SJSA1 (cell line): ENCODE measurements at regions not wholly inside any gene's neighbourhood (a gene's known extent, or its start where the extent isn't known, plus 50 kb on each side); places are given as distances from the start of the nearest gene placed in this dataset.

Experiments used
- DNase-seq, 2 experiments: peaks; one replicate each; pipeline ENCODE4 v3.0.0-alpha.2; 2015 to 2020; ENCODE audit warnings: low spot score in 2 of 2, low read depth in 1 of 2
- H3K27ac ChIP-seq: fragments of 250-450 bp; sonication (Bioruptor Pico); 2 replicates; pipeline ENCODE4 v1.5.1; 2020; ENCODE audit warnings: mild to moderate bottlenecking, moderate library complexity
- H3K27me3 ChIP-seq: fragments of 250-450 bp; sonication (Bioruptor Pico); replicated peaks from 2 replicates; pipeline ENCODE4 v1.5.1; 2020; ENCODE audit warnings: mild to moderate bottlenecking, moderate library complexity
- H3K36me3 ChIP-seq: fragments of 250-450 bp; sonication (Bioruptor Pico); 2 replicates; pipeline ENCODE4 v1.5.1; 2020; ENCODE audit warnings: mild to moderate bottlenecking
- H3K4me1 ChIP-seq: fragments of 250-450 bp; sonication (Bioruptor Pico); replicated peaks from 2 replicates; pipeline ENCODE4 v1.6.1; 2021; ENCODE audit warnings: mild to moderate bottlenecking
- H3K4me3 ChIP-seq: fragments of 250-450 bp; sonication (Bioruptor Pico); 2 replicates; pipeline ENCODE4 v1.5.1; 2020; ENCODE audit warnings: mild to moderate bottlenecking
- H3K9me3 ChIP-seq: fragments of 250-450 bp; sonication (Bioruptor Pico); replicated peaks from 2 replicates; pipeline ENCODE4 v1.5.1; 2020; ENCODE audit warnings: mild to moderate bottlenecking

- Histone ChIP-seq H3K36me3 (no peaks in the 10 kb centered on the region), H3K4me1 (no peaks in the 10 kb centered on the region), H3K27me3 (no peaks in the 10 kb centered on the region), H3K27ac (no peak overlapping the region), H3K4me3 (no peak overlapping the region), H3K9me3 (peaks cover 4% of the 10 kb centered on the region; the same call in 1 of the 2 replicates)
- no peak for DNase-seq
These were observed 711.6 kb upstream of the LRRC4C start for GRCh38 chr11:42171046-42171445.

DNA sequence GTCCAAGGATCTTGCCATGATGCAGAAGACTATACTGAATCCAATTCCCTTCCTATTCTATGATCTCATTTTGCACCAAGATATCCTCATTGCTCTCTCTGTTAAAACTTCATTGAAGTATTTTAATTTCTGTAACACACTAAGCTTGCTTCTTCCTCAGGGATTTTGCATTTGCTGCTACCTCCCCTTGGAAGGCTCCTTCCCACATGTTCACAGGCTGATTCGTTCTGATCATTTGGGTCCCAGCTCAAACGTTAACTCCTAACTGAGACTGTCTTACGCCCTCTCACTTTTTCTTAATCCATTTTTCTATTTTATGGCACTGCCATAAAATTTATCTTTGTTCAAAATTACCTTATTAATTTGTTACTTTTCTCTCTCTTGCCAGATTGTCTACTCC is 713.0 kb upstream of the LRRC4C start:
- peaks cover 4% of the 10 kb centered on the region; the same call in 1 of the 2 replicates for H3K9me3 ChIP-seq
- H3K4me1 ChIP-seq, result no peaks in the 10 kb centered on the region
- no peak for DNase-seq
- no peaks in the 10 kb centered on the region for H3K36me3 ChIP-seq
- H3K4me3 ChIP-seq, result no peak overlapping the region
- no peaks in the 10 kb centered on the region for H3K27me3 ChIP-seq
- H3K27ac ChIP-seq, result no peak overlapping the region

GRCh38 chr11:42175203-42175602 is 715.8 kb upstream of the LRRC4C start:
- Histone ChIP-seq H3K27me3 (no peaks in the 10 kb centered on the region), H3K9me3 (no peaks in the 10 kb centered on the region), H3K27ac (no peak overlapping the region), H3K36me3 (no peaks in the 10 kb centered on the region), H3K4me3 (no peak overlapping the region), H3K4me1 (no peaks in the 10 kb centered on the region)
- no peak for DNase-seq

GRCh38 chr11:42179216-42179615 is 719.8 kb upstream of the LRRC4C start:
- Histone ChIP-seq H3K36me3 (no peaks in the 10 kb centered on the region), H3K4me1 (no peaks in the 10 kb centered on the region)

GRCh38 chr11:42195289-42196013 is 736.0 kb upstream of the LRRC4C start:
- DNase-seq, result no peak
- peaks cover 5% of the 10 kb centered on the region; the same call in 1 of the 2 replicates for H3K9me3 ChIP-seq
- no peaks in the 10 kb centered on the region for H3K36me3 ChIP-seq
- H3K4me3 ChIP-seq, result no peak overlapping the region
- no peaks in the 10 kb centered on the region for H3K27me3 ChIP-seq
- H3K4me1 ChIP-seq, result no peaks in the 10 kb centered on the region
- H3K27ac ChIP-seq, result no peak overlapping the region

More at GRCh38 chr11:42179216-42179615, 719.8 kb upstream of the LRRC4C start:
- H3K27me3 ChIP-seq, result no peaks in the 10 kb centered on the region
- H3K27ac ChIP-seq, result no peak overlapping the region
- H3K4me3 ChIP-seq, result no peak overlapping the region
- DNase-seq, result no peak
- 0 out of 2 replicates have a peak, but pooled peaks cover 3% of the 10 kb centered on the region for H3K9me3 ChIP-seq

DNA sequence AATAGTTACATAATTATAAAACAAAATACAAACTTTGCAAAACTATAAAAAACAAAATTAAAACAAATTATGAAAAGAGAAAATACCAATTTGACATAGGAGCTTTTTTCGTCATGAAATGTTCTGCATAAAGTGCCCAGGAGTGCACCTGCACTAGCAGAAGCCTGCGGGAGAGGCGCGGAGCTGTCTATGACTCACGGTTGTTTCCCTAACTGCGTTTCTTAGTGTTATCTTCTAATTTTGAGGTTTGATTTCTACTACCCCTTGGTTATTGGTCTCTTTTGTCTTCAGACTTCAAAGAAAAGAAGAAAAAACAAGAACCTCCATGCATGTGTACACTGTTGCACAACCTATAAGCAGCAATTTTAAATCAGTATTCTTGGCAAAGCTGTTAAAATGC is 740.9 kb upstream of the LRRC4C start:
- no peaks in the 10 kb centered on the region for H3K4me1 ChIP-seq
- no peak overlapping the region for H3K27ac ChIP-seq
- H3K27me3 ChIP-seq, result no peaks in the 10 kb centered on the region
- H3K36me3 ChIP-seq, result no peaks in the 10 kb centered on the region
- no peak overlapping the region for H3K4me3 ChIP-seq
- peaks cover 7% of the 10 kb centered on the region; the same call in 1 of the 2 replicates for H3K9me3 ChIP-seq
- no peak for DNase-seq

GRCh38 chr11:42201603-42202148 is 742.2 kb upstream of the LRRC4C start:
- no peaks in the 10 kb centered on the region for H3K4me1 ChIP-seq
- H3K27me3 ChIP-seq, result no peaks in the 10 kb centered on the region
- no peak for DNase-seq
- H3K4me3 ChIP-seq, result no peak overlapping the region
- H3K9me3 ChIP-seq, result peaks cover 2% of the 10 kb centered on the region; the same call in 1 of the 2 replicates
- no peaks in the 10 kb centered on the region for H3K36me3 ChIP-seq
- H3K27ac ChIP-seq, result no peak overlapping the region

GRCh38 chr11:42205518-42205917 is 746.1 kb upstream of the LRRC4C start:
- no peak overlapping the region for H3K27ac ChIP-seq
- 0 out of 2 replicates have a peak, but pooled peaks cover 2% of the 10 kb centered on the region for H3K9me3 ChIP-seq
- no peak for DNase-seq
- H3K4me3 ChIP-seq, result no peak overlapping the region
- H3K36me3 ChIP-seq, result no peaks in the 10 kb centered on the region
- no peaks in the 10 kb centered on the region for H3K4me1 ChIP-seq
- no peaks in the 10 kb centered on the region for H3K27me3 ChIP-seq

- no peak overlapping the region for H3K27ac ChIP-seq
- no peaks in the 10 kb centered on the region for H3K27me3 ChIP-seq
- no peaks in the 10 kb centered on the region for H3K4me1 ChIP-seq
- no peaks in the 10 kb centered on the region for H3K36me3 ChIP-seq
- no peak overlapping the region for H3K4me3 ChIP-seq
- H3K9me3 ChIP-seq, result no peaks in the 10 kb centered on the region
- DNase-seq, result no peak
These were observed 766.2 kb upstream of the LRRC4C start for GRCh38 chr11:42225664-42226063.

DNA sequence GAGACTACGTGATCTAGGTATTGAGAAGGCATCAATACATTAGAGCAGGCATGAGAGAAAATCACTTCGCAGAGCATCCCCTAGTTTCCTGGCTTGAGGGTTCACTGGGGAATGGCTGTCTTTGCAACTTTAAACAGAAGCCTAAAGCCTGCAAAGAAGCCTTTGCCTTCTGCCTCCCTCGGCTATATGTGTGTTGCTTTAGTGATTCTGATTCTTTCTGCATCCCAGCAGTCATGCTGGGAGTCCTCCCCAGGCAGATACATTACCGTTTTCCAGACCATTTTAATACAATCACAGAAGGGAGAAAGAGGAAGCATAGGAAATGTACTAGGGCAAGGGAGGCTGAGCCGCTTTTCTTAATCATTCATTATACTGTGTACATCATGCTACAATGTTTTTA is 773.2 kb upstream of the LRRC4C start:
- Histone ChIP-seq H3K36me3 (no peaks in the 10 kb centered on the region), H3K4me3 (no peak overlapping the region), H3K4me1 (no peaks in the 10 kb centered on the region), H3K27me3 (no peaks in the 10 kb centered on the region), H3K9me3 (peaks cover 3% of the 10 kb centered on the region; the same call in 1 of the 2 replicates), H3K27ac (no peak overlapping the region)
- no peak for DNase-seq

DNA sequence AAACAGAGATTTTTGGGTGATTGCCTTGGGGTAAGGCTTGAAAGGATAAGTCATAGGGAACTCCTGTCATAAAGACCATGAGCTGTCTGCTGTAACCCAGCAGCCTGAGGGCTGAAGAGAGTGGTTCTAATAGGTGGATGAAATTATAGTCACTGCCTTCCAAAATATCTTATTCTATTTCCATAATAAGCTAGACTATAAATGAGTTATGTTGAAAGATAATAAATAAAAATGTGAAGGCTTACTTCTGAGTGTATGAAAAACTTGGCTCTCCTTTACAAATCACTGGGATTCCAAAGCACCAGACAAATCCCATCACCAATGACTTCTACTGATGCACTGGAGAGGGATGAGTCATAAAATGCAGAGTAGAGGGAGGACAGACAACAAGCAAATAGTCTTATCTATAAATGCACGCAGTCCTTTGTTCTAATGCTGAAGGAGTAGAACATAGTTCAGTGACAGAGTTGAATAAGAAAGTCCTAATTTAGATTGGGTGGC is 775.0 kb upstream of the LRRC4C start:
- DNase-seq, result no peak
- Histone ChIP-seq H3K9me3 (peaks cover 3% of the 10 kb centered on the region; the same call in 1 of the 2 replicates), H3K27me3 (no peaks in the 10 kb centered on the region; the same call in 1 of the 2 replicates), H3K4me3 (no peak overlapping the region), H3K27ac (no peak overlapping the region), H3K36me3 (no peaks in the 10 kb centered on the region), H3K4me1 (no peaks in the 10 kb centered on the region)

GRCh38 chr11:42237701-42238235 is 778.3 kb upstream of the LRRC4C start:
- Histone ChIP-seq H3K4me3 (no peak overlapping the region), H3K36me3 (no peaks in the 10 kb centered on the region), H3K27ac (no peak overlapping the region), H3K9me3 (peaks cover 3% of the 10 kb centered on the region; the same call in 1 of the 2 replicates), H3K4me1 (no peaks in the 10 kb centered on the region), H3K27me3 (no peaks in the 10 kb centered on the region; the same call in 1 of the 2 replicates)
- no peak for DNase-seq

GRCh38 chr11:42239188-42239587 is 779.7 kb upstream of the LRRC4C start:
- DNase-seq, result no peak
- Histone ChIP-seq H3K4me1 (no peaks in the 10 kb centered on the region), H3K27me3 (no peaks in the 10 kb centered on the region; the same call in 1 of the 2 replicates), H3K9me3 (no peaks in the 10 kb centered on the region), H3K36me3 (no peaks in the 10 kb centered on the region), H3K4me3 (no peak overlapping the region), H3K27ac (no peak overlapping the region)

- Histone ChIP-seq H3K27me3 (no peaks in the 10 kb centered on the region; the same call in 1 of the 2 replicates), H3K27ac (no peak overlapping the region), H3K9me3 (no peaks in the 10 kb centered on the region), H3K36me3 (no peaks in the 10 kb centered on the region), H3K4me1 (no peaks in the 10 kb centered on the region), H3K4me3 (no peak overlapping the region)
- DNase-seq, result no peak
These were observed 783.9 kb upstream of the LRRC4C start for GRCh38 chr11:42243385-42243784.
